Fibroblast of lung (primary cell): ENCODE measurements at regions not wholly inside any gene's neighbourhood (a gene's known extent, or its start where the extent isn't known, plus 50 kb on each side); places are given as distances from the start of the nearest gene placed in this dataset.

Source experiments
- DNase-seq, 2 donors: peaks; one replicate each; pipeline versions ENCODE4 v3.0.0 to v3.0.0-alpha.2; 2010; ENCODE audit warnings: low read depth in 2 of 2
- H2AFZ ChIP-seq: 2 replicates; pipeline ENCODE4 v1.5.1; 2012; ENCODE audit warnings: low read length, control low read depth, inconsistent platforms
- H3K27ac ChIP-seq: 2 replicates; pipeline ENCODE4 v1.5.1; 2011; ENCODE audit warnings: low read length, control low read depth; ENCODE audit not compliant: insufficient read depth
- H3K27me3 ChIP-seq: 2 replicates; pipeline ENCODE4 v1.5.1; 2011; ENCODE audit warnings: mild to moderate bottlenecking, low read length; ENCODE audit not compliant: control insufficient read depth, insufficient read depth
- H3K36me3 ChIP-seq: 2 replicates; pipeline ENCODE4 v1.5.1; 2011; ENCODE audit warnings: low read length; ENCODE audit not compliant: control insufficient read depth, insufficient read depth
- H3K4me1 ChIP-seq: 2 replicates; pipeline ENCODE4 v1.5.1; 2011; ENCODE audit warnings: low read length; ENCODE audit not compliant: control insufficient read depth, insufficient read depth; ENCODE audit errors: extremely low read depth
- H3K4me2 ChIP-seq: 2 replicates; pipeline ENCODE4 v1.5.1; 2011; ENCODE audit warnings: low read length, control low read depth; ENCODE audit not compliant: insufficient read depth; ENCODE audit errors: extremely low read depth
- H3K4me3 ChIP-seq, 4 experiments: fragments of 200-600 bp in 1 of 4; sonication (generic) in 1 of 4; replicated peaks in 1 of 4; 2 replicates each; pipeline ENCODE4 v1.5.1; 2011 to 2016; ENCODE audit warnings: low read length in 4 of 4, low read depth in 3 of 4, mild to moderate bottlenecking in 3 of 4, control low read depth in 2 of 4, inconsistent platforms in 1 of 4, mixed read lengths in 1 of 4; ENCODE audit not compliant: insufficient read depth in 1 of 4; ENCODE audit errors: control extremely low read depth in 1 of 4
- H3K79me2 ChIP-seq: 2 replicates; pipeline ENCODE4 v1.5.1; 2012; ENCODE audit warnings: mild to moderate bottlenecking, low read length, inconsistent platforms; ENCODE audit not compliant: control insufficient read depth, insufficient read depth
- H3K9ac ChIP-seq: 2 replicates; pipeline ENCODE4 v1.5.1; 2011; ENCODE audit warnings: mild to moderate bottlenecking, low read length, control low read depth; ENCODE audit not compliant: insufficient read depth
- H3K9me3 ChIP-seq: 2 replicates; pipeline ENCODE4 v1.5.1; 2012; ENCODE audit warnings: low read depth, low read length; ENCODE audit not compliant: control insufficient read depth, insufficient read depth
- H4K20me1 ChIP-seq: 2 replicates; pipeline ENCODE4 v1.5.1; 2011; ENCODE audit warnings: low read length; ENCODE audit not compliant: control insufficient read depth, insufficient read depth; ENCODE audit errors: extremely low read depth
- CTCF ChIP-seq, 2 donors: IDR thresholded peaks in 1 of 2; conservative IDR thresholded peaks in 1 of 2; 1 replicate in 1 of 2; 2 replicates in 1 of 2; pipeline ENCODE4 v1.5.1; 2011 to 2012; ENCODE audit warnings: low read length in 2 of 2, control low read depth in 1 of 2, inconsistent platforms in 1 of 2, low read depth in 1 of 2, mild to moderate bottlenecking in 1 of 2
- EZH2 ChIP-seq: IDR thresholded peaks from 2 replicates; pipeline ENCODE4 v1.5.1; 2012; ENCODE audit warnings: low read length, control low read depth, mild to moderate bottlenecking; ENCODE audit errors: missing control alignments

- no peaks in the 10 kb centered on the region for H3K36me3 ChIP-seq
- H3K9me3 ChIP-seq, result no peaks in the 10 kb centered on the region
- H3K79me2 ChIP-seq, result no peaks in the 10 kb centered on the region
- no peak overlapping the region for H3K27ac ChIP-seq
- H3K4me1 ChIP-seq, result no peaks in the 10 kb centered on the region
- H3K4me2 ChIP-seq, result no peak overlapping the region
- H4K20me1 ChIP-seq, result no peaks in the 10 kb centered on the region
- no peak overlapping the region for H3K4me3 ChIP-seq
- DNase-seq, result peak in 1 of 2 donors; percentile 51
- H3K27me3 ChIP-seq, result no peaks in the 10 kb centered on the region
- H3K9ac ChIP-seq, result no peak overlapping the region
- TF ChIP-seq EZH2 (no peak), CTCF (conservative IDR thresholded peaks at IDR 0.05 in 1 of 2, IDR thresholded peaks at IDR 0.05 in 1 of 2; ENCODE audit: low read depth in 1 of 2, low read length in 2 of 2) (no peak)
- H2AFZ ChIP-seq, result no peak overlapping the region
These were observed 175.4 kb upstream of the LPP start for GRCh38 chr3:187978433-187979011.

GRCh38 chr3:187979564-187979963, 174.4 kb upstream of the LPP start:
- Histone ChIP-seq H3K4me1 (no peaks in the 10 kb centered on the region), H3K79me2 (no peaks in the 10 kb centered on the region), H3K9ac (no peak overlapping the region), H2AFZ (no peak overlapping the region), H3K27ac (no peak overlapping the region), H3K4me3 (no peak overlapping the region), H3K4me2 (no peak overlapping the region), H4K20me1 (no peaks in the 10 kb centered on the region), H3K27me3 (no peaks in the 10 kb centered on the region), H3K36me3 (no peaks in the 10 kb centered on the region), H3K9me3 (no peaks in the 10 kb centered on the region)
- no peak for DNase-seq
- TF ChIP-seq EZH2 (no peak), CTCF (conservative IDR thresholded peaks at IDR 0.05 in 1 of 2, IDR thresholded peaks at IDR 0.05 in 1 of 2; ENCODE audit: low read depth in 1 of 2, low read length in 2 of 2) (no peak)

GRCh38 chr3:187980861-187981260, 173.1 kb upstream of the LPP start:
- H3K9me3 ChIP-seq, result no peaks in the 10 kb centered on the region
- no peak overlapping the region for H3K4me3 ChIP-seq
- H3K9ac ChIP-seq, result no peak overlapping the region
- no peak for DNase-seq
- H2AFZ ChIP-seq, result no peak overlapping the region
- no peaks in the 10 kb centered on the region for H3K36me3 ChIP-seq
- no peak for TF ChIP-seq CTCF (conservative IDR thresholded peaks at IDR 0.05 in 1 of 2, IDR thresholded peaks at IDR 0.05 in 1 of 2; ENCODE audit: low read depth in 1 of 2, low read length in 2 of 2)
- TF ChIP-seq EZH2, result no peak
- H3K27ac ChIP-seq, result no peak overlapping the region
- H3K4me2 ChIP-seq, result no peak overlapping the region
- no peaks in the 10 kb centered on the region for H3K79me2 ChIP-seq
- no peaks in the 10 kb centered on the region for H4K20me1 ChIP-seq
- H3K27me3 ChIP-seq, result no peaks in the 10 kb centered on the region
- H3K4me1 ChIP-seq, result no peaks in the 10 kb centered on the region
